Fibroblast of lung (primary cell): ENCODE measurements at regions not wholly inside any gene's neighbourhood (a gene's known extent, or its start where the extent isn't known, plus 50 kb on each side); places are given as distances from the start of the nearest gene placed in this dataset.

Experiments used
- DNase-seq, 2 donors: peaks; one replicate each; pipeline versions ENCODE4 v3.0.0 to v3.0.0-alpha.2; 2010; ENCODE audit warnings: low read depth in 2 of 2
- H2AFZ ChIP-seq: 2 replicates; pipeline ENCODE4 v1.5.1; 2012; ENCODE audit warnings: low read length, control low read depth, inconsistent platforms
- H3K27ac ChIP-seq: 2 replicates; pipeline ENCODE4 v1.5.1; 2011; ENCODE audit warnings: low read length, control low read depth; ENCODE audit not compliant: insufficient read depth
- H3K27me3 ChIP-seq: 2 replicates; pipeline ENCODE4 v1.5.1; 2011; ENCODE audit warnings: mild to moderate bottlenecking, low read length; ENCODE audit not compliant: control insufficient read depth, insufficient read depth
- H3K36me3 ChIP-seq: 2 replicates; pipeline ENCODE4 v1.5.1; 2011; ENCODE audit warnings: low read length; ENCODE audit not compliant: control insufficient read depth, insufficient read depth
- H3K4me1 ChIP-seq: 2 replicates; pipeline ENCODE4 v1.5.1; 2011; ENCODE audit warnings: low read length; ENCODE audit not compliant: control insufficient read depth, insufficient read depth; ENCODE audit errors: extremely low read depth
- H3K4me2 ChIP-seq: 2 replicates; pipeline ENCODE4 v1.5.1; 2011; ENCODE audit warnings: low read length, control low read depth; ENCODE audit not compliant: insufficient read depth; ENCODE audit errors: extremely low read depth
- H3K4me3 ChIP-seq, 4 experiments: fragments of 200-600 bp in 1 of 4; sonication (generic) in 1 of 4; replicated peaks in 1 of 4; 2 replicates each; pipeline ENCODE4 v1.5.1; 2011 to 2016; ENCODE audit warnings: low read length in 4 of 4, low read depth in 3 of 4, mild to moderate bottlenecking in 3 of 4, control low read depth in 2 of 4, inconsistent platforms in 1 of 4, mixed read lengths in 1 of 4; ENCODE audit not compliant: insufficient read depth in 1 of 4; ENCODE audit errors: control extremely low read depth in 1 of 4
- H3K79me2 ChIP-seq: 2 replicates; pipeline ENCODE4 v1.5.1; 2012; ENCODE audit warnings: mild to moderate bottlenecking, low read length, inconsistent platforms; ENCODE audit not compliant: control insufficient read depth, insufficient read depth
- H3K9ac ChIP-seq: 2 replicates; pipeline ENCODE4 v1.5.1; 2011; ENCODE audit warnings: mild to moderate bottlenecking, low read length, control low read depth; ENCODE audit not compliant: insufficient read depth
- H3K9me3 ChIP-seq: 2 replicates; pipeline ENCODE4 v1.5.1; 2012; ENCODE audit warnings: low read depth, low read length; ENCODE audit not compliant: control insufficient read depth, insufficient read depth
- H4K20me1 ChIP-seq: 2 replicates; pipeline ENCODE4 v1.5.1; 2011; ENCODE audit warnings: low read length; ENCODE audit not compliant: control insufficient read depth, insufficient read depth; ENCODE audit errors: extremely low read depth
- CTCF ChIP-seq, 2 donors: IDR thresholded peaks in 1 of 2; conservative IDR thresholded peaks in 1 of 2; 1 replicate in 1 of 2; 2 replicates in 1 of 2; pipeline ENCODE4 v1.5.1; 2011 to 2012; ENCODE audit warnings: low read length in 2 of 2, control low read depth in 1 of 2, inconsistent platforms in 1 of 2, low read depth in 1 of 2, mild to moderate bottlenecking in 1 of 2
- EZH2 ChIP-seq: IDR thresholded peaks from 2 replicates; pipeline ENCODE4 v1.5.1; 2012; ENCODE audit warnings: low read length, control low read depth, mild to moderate bottlenecking; ENCODE audit errors: missing control alignments

DNA sequence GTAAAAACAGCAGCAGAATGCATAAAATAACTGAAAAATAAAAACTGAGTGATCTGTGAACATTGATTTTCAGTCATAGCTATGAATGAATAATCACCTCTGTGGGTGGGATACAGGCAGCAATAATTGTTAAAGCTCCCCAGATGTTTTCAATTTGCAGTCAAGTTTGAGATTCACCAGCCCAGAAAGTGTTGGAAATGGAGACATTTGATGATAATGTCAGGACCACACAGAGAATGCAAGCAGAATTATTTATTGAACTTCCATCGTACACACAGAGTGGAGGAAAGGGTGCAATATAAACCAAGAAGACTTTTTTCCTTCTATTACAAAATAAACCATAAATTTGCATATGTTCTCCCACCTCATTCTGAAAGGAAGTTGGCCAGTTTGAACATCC lies 601.7 kb downstream of the ANKRD7 start:
- H3K9me3 ChIP-seq, result no peaks in the 10 kb centered on the region
- no peak overlapping the region for H2AFZ ChIP-seq
- no peak for TF ChIP-seq CTCF (conservative IDR thresholded peaks at IDR 0.05 in 1 of 2, IDR thresholded peaks at IDR 0.05 in 1 of 2; ENCODE audit: low read depth in 1 of 2, low read length in 2 of 2)
- no peak for TF ChIP-seq EZH2
- no peak overlapping the region for H3K4me3 ChIP-seq
- no peaks in the 10 kb centered on the region for H3K27me3 ChIP-seq
- H3K4me2 ChIP-seq, result no peak overlapping the region
- no peaks in the 10 kb centered on the region for H3K4me1 ChIP-seq
- H3K36me3 ChIP-seq, result no peaks in the 10 kb centered on the region
- no peaks in the 10 kb centered on the region for H4K20me1 ChIP-seq
- no peak overlapping the region for H3K9ac ChIP-seq
- no peak for DNase-seq
- H3K27ac ChIP-seq, result no peak overlapping the region
- H3K79me2 ChIP-seq, result no peaks in the 10 kb centered on the region

- Histone ChIP-seq H3K4me3 (no peak overlapping the region), H3K27ac (no peak overlapping the region), H4K20me1 (no peaks in the 10 kb centered on the region), H3K9me3 (no peaks in the 10 kb centered on the region), H3K4me1 (no peaks in the 10 kb centered on the region), H3K79me2 (no peaks in the 10 kb centered on the region), H3K9ac (no peak overlapping the region), H3K4me2 (no peak overlapping the region), H3K36me3 (no peaks in the 10 kb centered on the region), H2AFZ (no peak overlapping the region), H3K27me3 (no peaks in the 10 kb centered on the region)
- no peak for DNase-seq
- TF ChIP-seq EZH2 (no peak), CTCF (conservative IDR thresholded peaks at IDR 0.05 in 1 of 2, IDR thresholded peaks at IDR 0.05 in 1 of 2; ENCODE audit: low read depth in 1 of 2, low read length in 2 of 2) (no peak)
These were observed 612.4 kb downstream of the ANKRD7 start for GRCh38 chr7:118836933-118837332.

DNA sequence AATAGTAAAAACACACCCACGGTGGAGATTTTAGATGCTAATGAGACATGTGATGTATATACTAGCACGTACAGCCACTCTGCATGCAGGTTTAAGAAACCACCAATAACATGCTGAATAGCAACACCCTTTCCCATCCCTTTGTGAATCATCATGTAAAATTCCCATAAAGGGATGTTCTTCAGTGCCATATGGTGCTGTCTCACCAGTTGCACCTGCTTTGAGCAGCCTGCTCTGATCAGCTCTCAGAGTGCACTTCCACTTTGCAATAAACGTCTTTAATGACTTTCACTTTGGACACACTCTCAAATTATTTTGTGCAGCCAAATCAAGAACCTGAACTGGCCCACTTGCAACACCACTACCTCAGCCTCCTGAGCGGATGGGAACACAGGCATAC lies 615.0 kb downstream of the ANKRD7 start:
- H3K27ac ChIP-seq, result no peak overlapping the region
- H3K4me1 ChIP-seq, result no peaks in the 10 kb centered on the region
- no peak overlapping the region for H3K4me2 ChIP-seq
- no peak overlapping the region for H2AFZ ChIP-seq
- no peaks in the 10 kb centered on the region for H3K9me3 ChIP-seq
- H3K36me3 ChIP-seq, result no peaks in the 10 kb centered on the region
- H4K20me1 ChIP-seq, result no peaks in the 10 kb centered on the region
- H3K79me2 ChIP-seq, result no peaks in the 10 kb centered on the region
- no peak overlapping the region for H3K4me3 ChIP-seq
- DNase-seq, result no peak
- H3K27me3 ChIP-seq, result no peaks in the 10 kb centered on the region
- H3K9ac ChIP-seq, result no peak overlapping the region
- TF ChIP-seq CTCF (conservative IDR thresholded peaks at IDR 0.05 in 1 of 2, IDR thresholded peaks at IDR 0.05 in 1 of 2; ENCODE audit: low read depth in 1 of 2, low read length in 2 of 2), result no peak
- no peak for TF ChIP-seq EZH2
